Astrocyte (in vitro differentiated cells and primary cell): ENCODE measurements at regions not wholly inside any gene's neighbourhood (a gene's known extent, or its start where the extent isn't known, plus 50 kb on each side); places are given as distances from the start of the nearest gene placed in this dataset.

Source experiments
- EZH2 ChIP-seq: IDR thresholded peaks from 2 replicates; pipeline ENCODE4 v1.6.1; 2012; ENCODE audit warnings: mild to moderate bottlenecking, low read length, inconsistent platforms; ENCODE audit not compliant: insufficient read depth
- TF ChIP-seq, protein P1 (sequence below): IDR thresholded peaks from 2 replicates; pipeline ENCODE4 v1.5.1; 2011; ENCODE audit warnings: low read depth, mild to moderate bottlenecking, inconsistent platforms, low read length, moderate library complexity; ENCODE audit not compliant: insufficient read depth

DNA sequence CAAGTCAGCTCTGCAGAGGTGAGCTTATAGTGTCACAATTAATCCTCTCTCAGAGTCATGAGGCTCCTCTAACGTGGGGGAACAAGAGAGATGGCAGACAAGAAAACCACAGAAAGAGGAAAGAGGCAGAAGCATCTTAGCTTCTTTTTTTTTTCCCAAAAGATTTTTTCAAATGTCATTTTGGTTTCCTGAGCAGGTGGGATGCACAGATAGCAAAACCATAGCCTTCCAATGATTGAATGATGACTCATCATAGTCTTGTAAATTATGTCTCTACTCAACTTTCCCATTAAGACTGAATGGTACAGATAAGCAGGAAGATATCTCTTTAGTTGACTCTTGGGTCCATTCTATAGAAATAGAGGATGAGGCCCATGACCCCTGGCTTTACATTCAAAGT, 162.8 kb upstream of the ZFHX3 start:
- no peak for TF ChIP-seq EZH2
- TF ChIP-seq, protein P1, sequence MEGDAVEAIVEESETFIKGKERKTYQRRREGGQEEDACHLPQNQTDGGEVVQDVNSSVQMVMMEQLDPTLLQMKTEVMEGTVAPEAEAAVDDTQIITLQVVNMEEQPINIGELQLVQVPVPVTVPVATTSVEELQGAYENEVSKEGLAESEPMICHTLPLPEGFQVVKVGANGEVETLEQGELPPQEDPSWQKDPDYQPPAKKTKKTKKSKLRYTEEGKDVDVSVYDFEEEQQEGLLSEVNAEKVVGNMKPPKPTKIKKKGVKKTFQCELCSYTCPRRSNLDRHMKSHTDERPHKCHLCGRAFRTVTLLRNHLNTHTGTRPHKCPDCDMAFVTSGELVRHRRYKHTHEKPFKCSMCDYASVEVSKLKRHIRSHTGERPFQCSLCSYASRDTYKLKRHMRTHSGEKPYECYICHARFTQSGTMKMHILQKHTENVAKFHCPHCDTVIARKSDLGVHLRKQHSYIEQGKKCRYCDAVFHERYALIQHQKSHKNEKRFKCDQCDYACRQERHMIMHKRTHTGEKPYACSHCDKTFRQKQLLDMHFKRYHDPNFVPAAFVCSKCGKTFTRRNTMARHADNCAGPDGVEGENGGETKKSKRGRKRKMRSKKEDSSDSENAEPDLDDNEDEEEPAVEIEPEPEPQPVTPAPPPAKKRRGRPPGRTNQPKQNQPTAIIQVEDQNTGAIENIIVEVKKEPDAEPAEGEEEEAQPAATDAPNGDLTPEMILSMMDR = no peak
